ENCODE measurements at regions not wholly inside any gene's neighbourhood (a gene's known extent, or its start where the extent isn't known, plus 50 kb on each side); places are given as distances from the start of the nearest gene placed in this dataset.

DNA sequence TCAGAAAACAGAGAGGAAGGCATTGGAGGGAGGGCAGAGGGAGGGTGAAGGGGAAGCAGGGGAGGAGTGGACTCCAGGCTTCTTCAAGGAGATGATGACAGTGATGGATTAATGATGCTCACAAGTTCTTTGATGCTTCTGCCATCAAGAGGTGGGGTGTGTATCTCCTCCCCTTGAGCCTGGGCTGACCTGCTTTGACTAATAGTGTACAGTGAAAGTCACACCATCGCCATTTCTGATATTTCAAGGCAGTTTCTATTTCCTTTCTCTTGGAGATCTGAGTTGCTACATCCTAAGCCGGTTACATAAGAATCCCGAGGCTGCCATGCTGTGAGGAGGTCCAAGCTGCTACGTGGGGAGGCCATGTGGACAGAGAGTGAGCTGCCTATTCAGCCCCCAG, 312.5 kb downstream of the MAF start:
- no peak for TF ChIP-seq EZH2 (IDR thresholded peaks at IDR 0.05; ENCODE audit: low read length)
- no peak for TF ChIP-seq CTCF (optimal IDR thresholded peaks at IDR 0.05 in 1 of 3, IDR thresholded peaks at IDR 0.05 in 1 of 3, conservative IDR thresholded peaks at IDR 0.05 in 1 of 3; ENCODE audit: extremely low read depth in 1 of 3, insufficient read depth in 2 of 3, low read length in 3 of 3)

All from keratinocyte (primary cell).